ENCODE measurements at regions not wholly inside any gene's neighbourhood (a gene's known extent, or its start where the extent isn't known, plus 50 kb on each side); places are given as distances from the start of the nearest gene placed in this dataset.
"Not testable (repeated sequence)": the region's sequence is repeated elsewhere in the genome, so short reads cannot be mapped to it uniquely, and the experiment has no call there.

DNA sequence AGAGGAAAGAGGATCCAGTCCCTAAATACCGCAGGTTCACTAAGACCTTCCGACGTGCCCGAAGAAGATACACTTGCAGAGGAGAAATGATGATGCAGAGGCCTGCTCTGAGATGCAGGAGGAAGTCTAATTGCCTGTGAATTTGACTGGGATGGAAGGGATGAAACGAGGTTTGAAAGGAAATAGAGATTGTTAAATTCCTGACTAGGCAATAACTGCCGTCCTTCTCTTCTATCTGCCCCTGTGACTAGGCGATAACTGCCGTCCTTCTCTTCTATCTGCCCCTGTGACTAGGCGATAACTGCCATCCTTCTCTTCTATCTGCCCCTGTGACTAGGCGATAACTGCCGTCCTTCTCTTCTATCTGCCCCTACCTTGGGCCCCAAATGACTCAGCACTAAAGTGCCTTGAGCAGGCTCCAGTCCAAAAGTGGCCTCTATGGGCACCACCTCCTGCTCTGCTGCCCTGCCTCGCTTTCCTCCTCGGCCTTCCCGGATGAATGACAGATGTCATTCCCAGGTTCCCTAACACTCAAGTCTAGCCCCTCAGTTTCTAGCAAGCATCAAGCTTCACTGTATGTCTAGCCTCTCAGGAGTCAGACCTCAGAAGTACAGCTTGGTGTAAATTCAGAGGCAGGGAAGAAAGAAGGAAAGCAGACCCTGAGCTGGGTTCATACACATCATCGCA lies 189.1 kb downstream of the FOXD4L6 start:
- H3K4me3 ChIP-seq; H3K27me3 ChIP-seq; H3K27ac ChIP-seq; DNase-seq (ENCODE audit: low spot score in 2 of 2); H3K36me3 ChIP-seq; intact Hi-C loops (cut with DNase I); H3K4me1 ChIP-seq: not testable (repeated sequence)
- H3K9me3 ChIP-seq, result peaks cover 28 to 39% of the 10 kb centered on the region in 2 donors

DNA sequence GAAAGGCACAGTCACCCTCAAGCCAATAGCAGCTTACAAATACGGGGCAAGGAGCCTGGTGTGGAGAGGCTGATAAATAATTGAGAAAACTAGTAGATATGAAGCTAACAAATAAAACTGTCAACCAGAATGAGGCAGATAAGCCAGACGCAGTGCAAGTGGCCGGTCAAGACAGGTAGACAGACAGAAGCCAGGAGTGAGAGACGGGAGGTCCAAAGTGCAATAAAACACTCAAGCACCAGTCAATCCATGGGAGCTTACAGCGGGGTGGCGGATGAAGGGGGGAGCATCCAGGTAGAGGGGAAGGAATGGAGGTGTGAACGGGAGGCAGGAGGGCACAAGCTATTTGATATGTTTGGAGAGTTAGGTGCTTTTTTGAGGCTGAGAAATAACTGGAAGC lies 193.1 kb downstream of the FOXD4L6 start:
- peak in 1 of 2 donors; percentile 52 for DNase-seq (ENCODE audit: low spot score in 2 of 2)
- Histone ChIP-seq H3K4me1 (no peaks in the 10 kb centered on the region), H3K27me3 (no peaks in the 10 kb centered on the region), H3K36me3 (no peaks in the 10 kb centered on the region), H3K9me3 (peaks cover 57 to 74% of the 10 kb centered on the region in 2 donors), H3K4me3 (no peak overlapping the region), H3K27ac (no peak overlapping the region)
- intact Hi-C loops (cut with DNase I), result no loop called here
- TF ChIP-seq, protein P1, sequence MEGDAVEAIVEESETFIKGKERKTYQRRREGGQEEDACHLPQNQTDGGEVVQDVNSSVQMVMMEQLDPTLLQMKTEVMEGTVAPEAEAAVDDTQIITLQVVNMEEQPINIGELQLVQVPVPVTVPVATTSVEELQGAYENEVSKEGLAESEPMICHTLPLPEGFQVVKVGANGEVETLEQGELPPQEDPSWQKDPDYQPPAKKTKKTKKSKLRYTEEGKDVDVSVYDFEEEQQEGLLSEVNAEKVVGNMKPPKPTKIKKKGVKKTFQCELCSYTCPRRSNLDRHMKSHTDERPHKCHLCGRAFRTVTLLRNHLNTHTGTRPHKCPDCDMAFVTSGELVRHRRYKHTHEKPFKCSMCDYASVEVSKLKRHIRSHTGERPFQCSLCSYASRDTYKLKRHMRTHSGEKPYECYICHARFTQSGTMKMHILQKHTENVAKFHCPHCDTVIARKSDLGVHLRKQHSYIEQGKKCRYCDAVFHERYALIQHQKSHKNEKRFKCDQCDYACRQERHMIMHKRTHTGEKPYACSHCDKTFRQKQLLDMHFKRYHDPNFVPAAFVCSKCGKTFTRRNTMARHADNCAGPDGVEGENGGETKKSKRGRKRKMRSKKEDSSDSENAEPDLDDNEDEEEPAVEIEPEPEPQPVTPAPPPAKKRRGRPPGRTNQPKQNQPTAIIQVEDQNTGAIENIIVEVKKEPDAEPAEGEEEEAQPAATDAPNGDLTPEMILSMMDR (IDR thresholded peaks at IDR 0.05), result no peak

DNA sequence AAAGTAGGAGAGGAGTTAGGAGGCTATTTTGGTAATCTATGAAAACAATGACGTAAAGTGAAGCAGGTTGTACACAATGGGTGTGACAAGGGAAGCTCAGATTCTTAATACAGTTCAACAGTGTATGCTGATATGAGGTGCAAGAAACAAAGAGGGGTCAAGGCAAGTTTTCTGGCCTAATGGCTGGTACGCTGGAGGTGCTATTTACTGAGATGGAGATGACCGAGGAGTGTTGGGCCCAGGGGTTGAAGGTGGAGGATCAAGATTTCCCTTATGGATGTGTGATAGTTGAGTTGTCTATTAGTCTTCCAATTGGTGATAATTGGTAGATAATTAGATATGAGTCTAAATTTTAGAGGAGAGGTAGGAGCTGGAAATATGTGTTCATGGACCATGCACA lies 194.0 kb downstream of the FOXD4L6 start:
- H3K27ac ChIP-seq; H3K36me3 ChIP-seq; H3K4me3 ChIP-seq; H3K4me1 ChIP-seq; intact Hi-C loops (cut with DNase I); H3K27me3 ChIP-seq: not testable (repeated sequence)
- peak in 1 of 2 donors; percentile 56 for DNase-seq (ENCODE audit: low spot score in 2 of 2)
- peaks cover 61 to 83% of the 10 kb centered on the region in 2 donors for H3K9me3 ChIP-seq

DNA sequence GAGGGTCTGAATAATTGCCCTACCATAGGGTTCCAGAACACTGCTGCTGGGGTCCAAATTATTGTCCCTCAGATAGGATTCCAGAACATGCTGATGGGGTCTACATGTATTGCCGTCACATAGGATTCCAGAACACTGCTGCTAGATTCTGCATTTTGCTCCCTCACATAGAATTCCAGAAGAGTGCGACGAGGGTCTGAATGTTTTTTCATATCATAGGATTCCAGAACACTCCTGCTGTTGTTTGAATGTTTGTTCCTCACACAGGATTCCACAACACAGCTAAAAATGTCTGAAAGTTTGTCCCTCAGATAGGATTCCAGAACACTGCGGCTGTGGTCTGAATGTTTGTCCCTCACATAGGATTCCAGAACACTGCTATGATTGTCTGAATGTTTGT lies 198.1 kb downstream of the FOXD4L6 start:
- H3K9me3 ChIP-seq, result peaks cover 88 to 94% of the 10 kb centered on the region in 2 donors

DNA sequence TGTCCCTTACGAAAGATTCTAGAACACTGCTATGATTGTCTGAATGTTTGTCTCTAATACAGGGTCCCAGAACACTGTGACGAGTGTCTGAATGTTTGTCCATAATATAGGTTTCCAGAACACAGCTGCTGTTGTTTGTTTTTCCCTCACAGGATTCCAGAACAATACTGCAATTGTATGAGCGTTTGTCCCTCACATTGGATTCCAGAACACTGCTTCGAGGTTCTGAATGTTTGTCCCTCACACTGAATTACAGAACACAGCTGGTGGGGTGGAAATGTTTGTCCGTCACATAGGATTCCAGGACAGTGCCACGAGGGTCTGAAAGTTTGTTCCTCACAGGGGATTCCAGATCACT lies 199.0 kb downstream of the FOXD4L6 start:
- H3K27ac ChIP-seq; intact Hi-C loops (cut with DNase I); H3K4me3 ChIP-seq; H3K36me3 ChIP-seq; H3K27me3 ChIP-seq; H3K4me1 ChIP-seq; DNase-seq (ENCODE audit: low spot score in 2 of 2): not testable (repeated sequence)
- H3K9me3 ChIP-seq, result peaks cover 86 to 94% of the 10 kb centered on the region in 2 donors

More for the DNA sequence above, 198.1 kb downstream of the FOXD4L6 start:
- H3K36me3 ChIP-seq; H3K27me3 ChIP-seq; H3K27ac ChIP-seq; H3K4me3 ChIP-seq; H3K4me1 ChIP-seq; DNase-seq (ENCODE audit: low spot score in 2 of 2); intact Hi-C loops (cut with DNase I): not testable (repeated sequence)

DNA sequence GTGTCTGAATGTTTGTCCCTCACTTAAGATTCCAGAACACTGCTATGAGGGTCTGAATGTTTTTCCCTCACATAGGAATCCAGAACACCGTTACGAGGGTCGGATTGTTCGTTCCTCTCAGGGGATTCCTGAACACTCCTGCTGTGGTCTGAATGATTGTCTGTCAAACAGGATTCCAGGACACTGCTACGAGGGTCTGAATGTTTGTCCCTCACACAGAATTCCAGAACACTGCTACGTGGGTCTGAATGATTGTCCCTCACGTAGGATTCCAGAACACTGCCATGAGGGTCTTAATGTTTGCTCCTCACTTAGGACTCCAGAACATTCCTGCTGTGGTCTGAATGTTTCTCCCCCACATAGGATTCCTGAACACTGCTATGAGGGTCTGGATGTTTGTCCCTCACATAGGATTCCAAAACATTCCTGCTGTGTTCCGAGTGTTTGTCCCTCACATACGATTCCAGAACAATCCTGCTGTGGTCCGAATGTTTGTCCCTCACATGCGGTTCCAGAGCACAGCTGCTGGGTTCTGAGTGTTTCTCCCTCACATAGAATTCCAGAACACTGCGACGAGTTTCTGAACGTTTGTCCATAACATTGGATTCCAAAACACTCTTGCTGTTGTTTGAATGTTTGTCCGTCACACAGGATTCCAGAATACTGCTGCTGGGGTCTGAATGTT lies 199.5 kb downstream of the FOXD4L6 start:
- TF ChIP-seq, protein P1 (IDR thresholded peaks at IDR 0.05), result no peak
- intact Hi-C loops (cut with DNase I), result no loop called here

DNA sequence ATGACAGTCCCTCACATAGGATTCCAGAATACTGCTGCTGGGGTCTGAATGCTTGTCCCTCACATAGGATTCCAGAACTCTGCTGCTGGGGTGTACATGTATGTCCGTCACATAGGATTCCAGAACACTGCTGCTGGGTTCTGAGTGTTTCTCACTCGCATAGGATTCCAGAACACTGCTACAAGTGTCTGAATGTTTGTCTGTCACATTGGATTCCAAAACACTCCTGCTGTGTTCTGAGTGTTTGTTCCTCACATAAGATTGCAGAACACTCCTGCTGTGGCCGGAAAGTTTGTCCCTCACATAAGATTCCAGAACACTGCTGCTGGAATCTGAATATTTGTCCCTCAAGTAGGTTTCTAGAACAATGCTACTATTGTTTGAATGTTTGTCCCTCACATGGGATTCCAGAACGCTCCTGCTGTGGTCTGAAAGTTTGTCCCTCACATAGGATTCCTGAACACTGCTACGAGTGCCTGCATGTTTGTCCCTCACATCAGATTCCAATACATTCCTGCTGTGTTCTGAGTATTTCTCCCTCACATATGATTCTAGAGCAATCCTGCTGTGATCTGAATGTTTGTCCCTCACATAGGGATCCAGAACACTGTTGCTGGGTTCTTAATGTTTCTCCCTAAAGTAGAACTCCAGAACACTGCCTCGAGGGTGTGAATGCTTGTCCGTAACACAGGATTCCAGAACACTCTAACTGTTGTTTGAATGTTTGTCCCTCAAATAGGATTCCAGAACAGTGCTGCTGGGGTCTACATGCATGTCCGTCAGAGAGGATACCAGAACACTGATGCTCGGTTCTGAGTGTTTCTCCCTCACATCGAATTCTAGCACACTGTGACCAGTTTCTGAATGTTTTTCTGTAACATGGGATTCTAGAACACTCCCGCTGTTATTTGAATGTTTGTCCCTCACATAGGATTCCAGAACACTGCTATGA lies 200.4 kb downstream of the FOXD4L6 start:
- TF ChIP-seq, protein P1 (IDR thresholded peaks at IDR 0.05), result no peak

More for the DNA sequence above, 199.5 kb downstream of the FOXD4L6 start:
- H3K4me1 ChIP-seq, result no peaks in the 10 kb centered on the region
- no peak overlapping the region for H3K27ac ChIP-seq
- H3K36me3 ChIP-seq, result no peaks in the 10 kb centered on the region
- H3K9me3 ChIP-seq, result peaks cover 82 to 95% of the 10 kb centered on the region in 2 donors
- no peak for DNase-seq (ENCODE audit: low spot score in 2 of 2)
- H3K4me3 ChIP-seq, result no peak overlapping the region
- no peaks in the 10 kb centered on the region for H3K27me3 ChIP-seq

More for the DNA sequence above, 200.4 kb downstream of the FOXD4L6 start:
- Histone ChIP-seq H3K4me1 (no peaks in the 10 kb centered on the region), H3K27me3 (no peaks in the 10 kb centered on the region), H3K27ac (no peak overlapping the region), H3K4me3 (no peak overlapping the region), H3K36me3 (no peaks in the 10 kb centered on the region), H3K9me3 (peaks cover 79 to 95% of the 10 kb centered on the region in 2 donors)
- DNase-seq (ENCODE audit: low spot score in 2 of 2), result no peak
- intact Hi-C loops (cut with DNase I), result no loop called here
